Coronary artery (tissue), 2 donors: ENCODE measurements at regions not wholly inside any gene's neighbourhood (a gene's known extent, or its start where the extent isn't known, plus 50 kb on each side); places are given as distances from the start of the nearest gene placed in this dataset.

Source experiments
- DNase-seq: peaks from one replicate; pipeline ENCODE4 v3.0.0-alpha.2; 2017; ENCODE audit warnings: low spot score
- H3K27ac ChIP-seq, 2 donors: fragments of 200-600 bp; sonication (generic); one replicate each; pipeline ENCODE4 v1.5.1; 2016 to 2019
- H3K4me3 ChIP-seq: fragments of 200-600 bp; sonication (generic); 2 replicates; pipeline ENCODE4 v1.5.1; 2016; ENCODE audit warnings: mild to moderate bottlenecking, moderate library complexity
- CTCF ChIP-seq: fragments of 200-600 bp; sonication (generic); IDR thresholded peaks from one replicate; pipeline ENCODE4 v1.5.1; 2019; ENCODE audit warnings: antibody characterized with exemption

DNA sequence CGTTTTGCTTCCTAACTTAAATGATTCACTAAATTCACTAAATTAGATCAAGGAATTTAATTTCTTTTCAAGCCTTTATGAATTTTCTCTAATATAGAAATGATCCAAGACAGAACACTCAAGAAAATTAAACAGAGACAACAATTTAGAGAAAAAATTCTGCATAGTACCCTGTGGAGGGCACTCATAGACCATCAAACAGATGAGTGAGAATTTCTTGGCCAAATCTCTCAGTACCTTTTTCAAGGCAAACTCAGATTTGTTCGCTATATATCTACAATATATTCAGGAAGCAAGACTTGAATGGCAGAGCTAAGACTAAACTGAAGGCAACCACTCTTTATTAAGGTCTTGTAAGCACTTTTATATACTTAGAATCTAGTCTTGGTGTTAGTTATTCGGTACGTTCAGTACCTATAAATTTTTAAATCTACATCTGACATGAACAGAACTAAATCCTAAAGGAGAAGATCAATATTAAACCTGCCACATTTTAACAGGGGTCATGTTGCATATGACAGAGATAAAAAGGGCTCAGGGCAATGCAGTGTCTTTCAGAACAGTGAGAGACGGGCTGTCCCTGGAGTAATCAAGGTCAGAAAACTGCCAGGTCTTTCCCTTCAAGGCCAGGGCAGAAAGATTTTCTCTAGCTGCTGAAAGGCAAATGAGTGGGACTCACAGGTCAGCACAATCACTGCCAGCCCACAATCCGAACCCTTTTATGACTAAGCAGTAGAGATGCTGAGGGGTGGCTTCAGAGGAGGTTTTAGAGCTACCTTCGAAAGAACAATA, 118.8 kb upstream of the TMPRSS15 start:
- no peak for DNase-seq
- no peak for TF ChIP-seq CTCF

DNA sequence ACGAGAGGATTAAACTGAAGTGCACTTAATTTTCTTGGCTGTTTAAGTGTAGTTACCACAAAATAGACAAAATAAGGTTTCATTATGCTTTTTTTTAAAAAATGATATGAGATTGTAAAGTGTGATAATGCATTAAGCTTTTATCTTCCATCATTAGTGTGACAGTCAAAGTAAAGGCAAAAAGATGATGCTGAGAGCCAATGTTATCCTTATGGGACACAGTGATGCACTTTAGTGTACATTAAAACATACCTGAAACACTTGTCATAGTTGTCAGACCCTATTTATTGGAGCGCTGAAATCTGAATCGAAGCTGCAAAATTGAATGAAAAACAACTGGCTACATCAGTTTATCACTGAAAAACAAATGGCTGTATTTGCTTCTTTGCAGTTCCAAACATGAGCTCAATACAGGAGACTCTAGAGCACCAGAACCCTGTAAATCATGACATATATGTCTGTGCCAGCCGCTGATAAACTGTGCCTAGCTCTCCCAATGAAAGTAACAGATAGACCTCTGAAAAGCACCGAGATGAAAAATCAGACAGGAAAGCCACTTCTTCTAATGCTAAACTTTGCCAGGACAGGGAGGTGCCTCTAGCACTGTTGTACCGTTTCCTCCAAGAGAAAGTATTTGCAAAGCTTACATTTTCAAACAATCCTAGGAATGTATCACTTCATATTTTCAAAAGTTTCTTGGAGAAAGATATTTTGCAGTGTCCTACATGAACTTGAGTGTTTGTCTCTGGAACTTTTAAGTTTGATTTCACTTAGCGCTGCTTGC, 120.7 kb upstream of the TMPRSS15 start:
- no peak for TF ChIP-seq CTCF
- H3K4me3 ChIP-seq, result no peak overlapping the region
- no peak overlapping the region for H3K27ac ChIP-seq
- no peak for DNase-seq

More for the DNA sequence above, 118.8 kb upstream of the TMPRSS15 start:
- Histone ChIP-seq H3K4me3 (no peak overlapping the region), H3K27ac (no peak overlapping the region)

DNA sequence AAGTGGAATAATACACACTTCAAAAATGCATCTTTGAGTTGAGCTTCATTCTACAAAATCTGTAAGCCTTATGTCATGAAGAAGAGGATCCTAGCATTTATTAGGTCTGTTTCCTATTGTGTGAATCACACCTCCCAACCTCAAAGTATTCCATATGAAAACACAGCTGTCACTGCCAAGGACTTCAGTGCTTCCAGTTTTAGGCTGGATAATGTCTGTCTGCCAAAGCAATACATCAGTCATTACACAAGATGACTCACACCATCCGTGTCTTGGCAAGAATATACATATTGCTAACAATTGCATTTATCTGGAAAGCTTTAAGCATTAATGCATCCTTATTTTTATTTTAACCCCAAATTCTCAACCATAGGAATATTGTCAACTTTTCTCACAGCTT, 125.7 kb upstream of the TMPRSS15 start:
- TF ChIP-seq CTCF, result no peak
- DNase-seq, result no peak
- H3K27ac ChIP-seq, result no peak overlapping the region
- H3K4me3 ChIP-seq, result no peak overlapping the region

DNA sequence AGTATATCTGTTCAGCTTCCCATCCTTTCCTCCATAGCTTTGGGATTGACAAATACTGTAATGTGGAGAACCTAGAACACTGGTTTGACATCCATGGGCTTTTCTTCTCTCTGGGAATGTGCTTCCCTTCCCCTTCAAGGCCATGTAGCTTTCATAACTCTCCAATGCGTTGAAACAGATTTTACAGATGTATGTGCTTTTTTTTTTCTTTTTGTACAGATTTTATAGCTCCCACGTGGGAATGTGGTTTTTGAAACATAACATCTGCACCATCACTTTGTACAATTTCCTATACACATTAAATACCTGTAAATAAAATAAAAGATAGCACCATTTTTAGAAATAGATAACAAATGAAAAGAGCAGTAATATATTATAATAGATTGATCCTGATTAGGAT, 138.5 kb upstream of the TMPRSS15 start:
- no peak for TF ChIP-seq CTCF
- Histone ChIP-seq H3K27ac (no peak overlapping the region), H3K4me3 (no peak overlapping the region)
- no peak for DNase-seq

GRCh38 chr21:18545908-18546307, 142.3 kb upstream of the TMPRSS15 start:
- TF ChIP-seq CTCF, result no peak
- Histone ChIP-seq H3K27ac (no peak overlapping the region), H3K4me3 (no peak overlapping the region)
- no peak for DNase-seq

DNA sequence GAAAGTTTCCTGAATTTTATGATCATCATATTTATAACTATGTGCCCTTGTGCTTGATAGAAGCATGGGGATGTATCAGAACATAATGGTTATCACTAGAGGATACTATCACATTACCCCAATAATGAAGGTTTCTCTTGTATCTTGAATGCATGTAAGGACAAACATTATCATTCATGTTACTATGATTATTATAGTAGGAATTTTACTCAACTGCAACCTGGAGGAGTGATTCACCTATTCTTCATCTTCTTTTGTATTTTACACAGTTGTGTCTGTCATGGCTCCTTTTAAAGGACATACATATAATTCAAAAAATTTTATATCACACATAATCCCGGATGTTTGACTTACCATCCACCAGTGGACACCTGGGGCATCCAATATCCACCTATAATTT, 143.8 kb upstream of the TMPRSS15 start:
- Histone ChIP-seq H3K4me3 (no peak overlapping the region), H3K27ac (no peak overlapping the region)
- TF ChIP-seq CTCF, result no peak
- no peak for DNase-seq

DNA sequence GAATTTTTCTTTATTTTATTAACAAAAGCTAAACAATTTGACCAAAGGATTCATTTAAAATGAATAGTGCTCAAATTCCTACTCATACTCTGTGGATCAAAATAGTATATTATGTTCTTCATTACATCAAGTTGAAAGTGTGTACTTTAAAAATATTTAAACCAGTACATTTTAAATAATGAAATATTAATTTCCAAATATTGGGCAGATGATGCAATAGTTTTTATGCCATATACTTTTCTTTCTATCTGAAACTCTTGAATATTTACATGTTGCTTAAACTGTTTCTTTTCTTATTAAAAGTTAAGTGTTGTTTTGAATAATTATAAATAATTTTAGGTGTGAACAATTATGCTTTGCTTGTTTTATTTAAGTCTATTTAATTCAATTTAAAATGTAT, 144.7 kb upstream of the TMPRSS15 start:
- DNase-seq, result no peak
- Histone ChIP-seq H3K4me3 (no peak overlapping the region), H3K27ac (no peak overlapping the region)
- no peak for TF ChIP-seq CTCF
